IMR-90 (cell line): ENCODE measurements at regions not wholly inside any gene's neighbourhood (a gene's known extent, or its start where the extent isn't known, plus 50 kb on each side); places are given as distances from the start of the nearest gene placed in this dataset.

ENCODE experiments used
- ATAC-seq: fragments of 200-7000 bp; cut with Tn5 transposase; 2 replicates; pipeline ENCODE4 v1.9.1; 2020; ENCODE audit warnings: low read depth, mild to moderate bottlenecking, moderate library complexity
- BruUV-seq: library from RNA; stranded (reverse); fragments of 400-500 nt; replicated peaks from 2 replicates; lab custom pipeline; 2021; lab: Mats Ljungman, UMichigan
- CTCF ChIA-PET: fragments of 300-600 bp; formaldehyde crosslinking; extraction: SDS; loops from one replicate; lab custom pipeline; 2021; ENCODE audit warnings: antibody characterized with exemption; lab: Yijun Ruan, JAX
- POLR2A ChIA-PET: fragments of 300-600 bp; sonication (Branson Sonifier 250); formaldehyde crosslinking; loops from one replicate; lab custom pipeline; 2022; ENCODE audit warnings: antibody characterized with exemption; ENCODE audit not compliant: unreplicated experiment; lab: Charles Lee
- DNase-seq: peaks from one replicate; pipeline ENCODE4 v3.0.0; 2013
- H2AFZ ChIP-seq: replicated peaks from 2 replicates; pipeline ENCODE3; 2013; ENCODE audit warnings: low read length, mild to moderate bottlenecking; ENCODE audit not compliant: poor library complexity
- H2AK5ac ChIP-seq: 2 replicates; pipeline ENCODE4 v1.6.1; 2013; ENCODE audit warnings: low read depth, low read length, inconsistent platforms
- H2AK9ac ChIP-seq: replicated peaks from 2 replicates; pipeline ENCODE3; 2013; ENCODE audit warnings: mild to moderate bottlenecking, low read depth, low read length, moderate library complexity; ENCODE audit not compliant: poor library complexity
- H2BK120ac ChIP-seq: 2 replicates; pipeline ENCODE4 v1.6.1; 2013; ENCODE audit warnings: low read depth, low read length, inconsistent platforms
- H2BK15ac ChIP-seq: 3 replicates; pipeline ENCODE4 v1.6.1; 2013; ENCODE audit warnings: low read depth, low read length, inconsistent platforms
- H2BK20ac ChIP-seq: 2 replicates; pipeline ENCODE4 v1.6.1; 2013; ENCODE audit warnings: low read depth, mild to moderate bottlenecking, inconsistent platforms, low read length, moderate library complexity
- H2BK5ac ChIP-seq: 2 replicates; pipeline ENCODE4 v1.6.1; 2013; ENCODE audit warnings: mild to moderate bottlenecking, low read depth, low read length, inconsistent platforms; ENCODE audit not compliant: poor library complexity, severe bottlenecking
- H3K14ac ChIP-seq: replicated peaks from 2 replicates; pipeline ENCODE4 v1.6.1; 2013; ENCODE audit warnings: low read depth, low read length, inconsistent platforms
- H3K18ac ChIP-seq: 2 replicates; pipeline ENCODE4 v1.6.1; 2013; ENCODE audit warnings: low read depth, low read length, control low read depth
- H3K23ac ChIP-seq: 2 replicates; pipeline ENCODE4 v1.6.1; 2013; ENCODE audit warnings: low read depth, low read length, inconsistent platforms
- H3K27ac ChIP-seq: 2 replicates; pipeline ENCODE4 v1.5.1; 2013; ENCODE audit warnings: mild to moderate bottlenecking, control low read depth, low read length; ENCODE audit not compliant: insufficient read depth
- H3K27me3 ChIP-seq: 2 replicates; pipeline ENCODE4 v1.6.1; 2013; ENCODE audit warnings: low read length; ENCODE audit not compliant: control insufficient read depth, insufficient read depth
- H3K36me3 ChIP-seq: 2 replicates; pipeline ENCODE4 v1.6.1; 2013; ENCODE audit warnings: low read length, mixed read lengths; ENCODE audit not compliant: control insufficient read depth, insufficient read depth
- H3K4ac ChIP-seq: 2 replicates; pipeline ENCODE4 v1.6.1; 2013; ENCODE audit warnings: low read depth, low read length, inconsistent platforms
- H3K4me1 ChIP-seq: 2 replicates; pipeline ENCODE4 v1.6.1; 2013; ENCODE audit warnings: low read length, mixed read lengths; ENCODE audit not compliant: control insufficient read depth, insufficient read depth
- H3K4me2 ChIP-seq: 2 replicates; pipeline ENCODE4 v1.6.1; 2013; ENCODE audit warnings: low read depth, mild to moderate bottlenecking, control low read depth, low read length, moderate library complexity
- H3K4me3 ChIP-seq: 2 replicates; pipeline ENCODE4 v1.5.1; 2013; ENCODE audit warnings: low read depth, mild to moderate bottlenecking, control low read depth, low read length, moderate library complexity; ENCODE audit not compliant: insufficient read depth
- H3K56ac ChIP-seq: 2 replicates; pipeline ENCODE4 v1.6.1; 2013; ENCODE audit warnings: low read length, inconsistent platforms; ENCODE audit not compliant: insufficient read depth; ENCODE audit errors: extremely low read depth
- H3K79me1 ChIP-seq, 2 experiments: 2 replicates each; pipeline ENCODE4 v1.6.1; 2013; ENCODE audit warnings: low read length in 2 of 2, inconsistent platforms in 1 of 2, low read depth in 1 of 2
- H3K9ac ChIP-seq: 2 replicates; pipeline ENCODE4 v1.6.1; 2013; ENCODE audit warnings: low read depth, low read length, control low read depth
- H3K9me1 ChIP-seq: 2 replicates; pipeline ENCODE4 v1.6.1; 2013; ENCODE audit warnings: low read length, inconsistent platforms; ENCODE audit not compliant: insufficient read depth
- H3K9me3 ChIP-seq: 2 replicates; pipeline ENCODE4 v1.6.1; 2013; ENCODE audit warnings: low read length; ENCODE audit not compliant: control insufficient read depth, insufficient read depth
- H4K20me1 ChIP-seq: 2 replicates; pipeline ENCODE4 v1.6.1; 2013; ENCODE audit warnings: low read length, inconsistent platforms; ENCODE audit not compliant: insufficient read depth
- H4K5ac ChIP-seq: 2 replicates; pipeline ENCODE4 v1.6.1; 2013; ENCODE audit warnings: mild to moderate bottlenecking, low read depth, low read length, control low read depth
- H4K8ac ChIP-seq, 2 experiments: 2 replicates each; pipeline ENCODE4 v1.6.1; 2013; ENCODE audit warnings: low read depth in 2 of 2, low read length in 2 of 2, control low read depth in 1 of 2, inconsistent platforms in 1 of 2
- H4K91ac ChIP-seq: 2 replicates; pipeline ENCODE4 v1.6.1; 2013; ENCODE audit warnings: low read depth, low read length, inconsistent platforms; ENCODE audit not compliant: insufficient read depth
- NFE2L2 ChIP-seq: fragments of 150-350 bp; IDR thresholded peaks from 2 replicates; pipeline ENCODE4 v1.6.1; 2016; ENCODE audit warnings: low read depth, mild to moderate bottlenecking, low read length
- WGBS, 2 experiments: methylation state at CpG; one replicate each; pipeline versions ENCODE4 v1.1.5 to v1.1.7; 2013; ENCODE audit warnings: missing lambda C conversion rate in 2 of 2; ENCODE audit not compliant: insufficient read length in 1 of 2; ENCODE audit errors: extremely low coverage in 2 of 2; 5-methylcytosine and 5-hydroxymethylcytosine counted together
- dilution Hi-C: fragments of 300-500 bp; cut with HindIII; formaldehyde crosslinking; loops from one replicate; pipeline ENCODE4 v1.14.3; 2018; ENCODE audit warnings: low sequenced_read_pairs; ENCODE audit not compliant: unreplicated experiment
- in situ Hi-C: fragments of 300-500 bp; cut with MboI; formaldehyde crosslinking; loops from 3 replicates; pipeline ENCODE4 v1.14.3; 2019; ENCODE audit warnings: low sequenced_read_pairs, inconsistent platforms, mixed read lengths
- intact Hi-C: fragments of 100-400 bp; cut with micrococcal nuclease; formaldehyde crosslinking; loops from 2 replicates; pipeline ENCODE4 v1.10.0; 2022

- intact Hi-C loops (no loop called here), in situ Hi-C loops (no loop called here), dilution Hi-C loops (no loop called here)
- Histone ChIP-seq H2BK15ac (no peak overlapping the region), H3K4me3 (no peak overlapping the region), H3K27me3 (no peaks in the 10 kb centered on the region), H3K18ac (no peak overlapping the region), H3K36me3 (no peaks in the 10 kb centered on the region), H2BK5ac (no peak overlapping the region), H4K5ac (no peak overlapping the region), H3K4me2 (no peak overlapping the region), H3K27ac (no peak overlapping the region), H3K56ac (no peak overlapping the region), H2AK5ac (no peak overlapping the region), H3K9me1 (no peaks in the 10 kb centered on the region), H2AFZ (no peak overlapping the region), H3K79me1 (no peaks in the 10 kb centered on the region), H3K23ac (no peak overlapping the region), H3K4ac (no peak overlapping the region), H3K9me3 (no peaks in the 10 kb centered on the region), H2AK9ac (no peak overlapping the region), H3K9ac (no peak overlapping the region), H4K20me1 (no peaks in the 10 kb centered on the region), H3K14ac (no peak overlapping the region), H4K8ac (no peak overlapping the region), H3K4me1 (no peaks in the 10 kb centered on the region), H4K91ac (no peak overlapping the region), H2BK20ac (no peak overlapping the region), H2BK120ac (no peak overlapping the region)
- TF ChIP-seq NFE2L2: no peak
- ATAC-seq: no peak
- no TSS peak for BruUV-seq
- ChIA-PET POLR2A (no interaction called here), CTCF (no interaction called here)
- no peak for DNase-seq
- no CpG with 5 or more reads among the region's 2 CpGs for WGBS, 2 experiments
These were observed 189.9 kb downstream of the ACER2 start for GRCh38 chr9:19598722-19599121.
